ENCODE measurements at regions not wholly inside any gene's neighbourhood (a gene's known extent, or its start where the extent isn't known, plus 50 kb on each side); places are given as distances from the start of the nearest gene placed in this dataset.
"Not testable (repeated sequence)": the region's sequence is repeated elsewhere in the genome, so short reads cannot be mapped to it uniquely, and the experiment has no call there.

GRCh38 chr13:80675442-80675841, 334.5 kb upstream of the SPRY2 start:
- H3K4me3 Mint-ChIP-seq = not testable (repeated sequence)

GRCh38 chr13:80671773-80672172, 330.8 kb upstream of the SPRY2 start:
- Mint-ChIP-seq H3K27me3 (no peaks in the 10 kb centered on the region), H3K4me1 (no peaks in the 10 kb centered on the region), H3K4me3 (no peak overlapping the region), H3K27ac (no peak overlapping the region), H3K36me3 (no peaks in the 10 kb centered on the region), H3K9me3 (peaks cover 6% of the 10 kb centered on the region)
- no peak for DNase-seq (ENCODE audit: low spot score in 2 of 2)
- no peak for ATAC-seq (ENCODE audit: low read depth)

More at GRCh38 chr13:80675442-80675841, 334.5 kb upstream of the SPRY2 start:
- H3K4me1 Mint-ChIP-seq; ATAC-seq (ENCODE audit: low read depth); H3K36me3 Mint-ChIP-seq; H3K27me3 Mint-ChIP-seq; H3K27ac Mint-ChIP-seq; DNase-seq (ENCODE audit: low spot score in 2 of 2): not testable (repeated sequence)
- H3K9me3 Mint-ChIP-seq = peaks cover 12% of the 10 kb centered on the region

GRCh38 chr13:80669112-80669511, 328.2 kb upstream of the SPRY2 start:
- no peaks in the 10 kb centered on the region for H3K27me3 Mint-ChIP-seq
- no peak overlapping the region for H3K27ac Mint-ChIP-seq
- H3K9me3 Mint-ChIP-seq = peaks cover 9% of the 10 kb centered on the region
- H3K36me3 Mint-ChIP-seq = no peaks in the 10 kb centered on the region
- no peaks in the 10 kb centered on the region for H3K4me1 Mint-ChIP-seq
- ATAC-seq (ENCODE audit: low read depth) (no peak), DNase-seq (ENCODE audit: low spot score in 2 of 2) (no peak)
- H3K4me3 Mint-ChIP-seq = no peak overlapping the region

- peaks cover 8% of the 10 kb centered on the region for H3K9me3 Mint-ChIP-seq
- ATAC-seq (ENCODE audit: low read depth) (no peak), DNase-seq (ENCODE audit: low spot score in 2 of 2) (no peak)
- no peaks in the 10 kb centered on the region for H3K4me1 Mint-ChIP-seq
- H3K36me3 Mint-ChIP-seq = no peaks in the 10 kb centered on the region
- no peak overlapping the region for H3K27ac Mint-ChIP-seq
- H3K27me3 Mint-ChIP-seq = no peaks in the 10 kb centered on the region
- no peak overlapping the region for H3K4me3 Mint-ChIP-seq
Observed at GRCh38 chr13:80668452-80668851, 327.5 kb upstream of the SPRY2 start.

GRCh38 chr13:80666782-80667552, 326.0 kb upstream of the SPRY2 start:
- Mint-ChIP-seq H3K36me3 (no peaks in the 10 kb centered on the region), H3K9me3 (peaks cover 4% of the 10 kb centered on the region), H3K27me3 (no peaks in the 10 kb centered on the region), H3K4me1 (no peaks in the 10 kb centered on the region), H3K4me3 (no peak overlapping the region), H3K27ac (no peak overlapping the region)
- no peak for DNase-seq (ENCODE audit: low spot score in 2 of 2)
- no peak for ATAC-seq (ENCODE audit: low read depth)

- ATAC-seq (ENCODE audit: low read depth) (no peak), DNase-seq (ENCODE audit: low spot score in 2 of 2) (no peak)
- no peaks in the 10 kb centered on the region for H3K36me3 Mint-ChIP-seq
- H3K4me3 Mint-ChIP-seq = no peak overlapping the region
- H3K27ac Mint-ChIP-seq = no peak overlapping the region
- peaks cover 3% of the 10 kb centered on the region for H3K9me3 Mint-ChIP-seq
- H3K4me1 Mint-ChIP-seq = no peaks in the 10 kb centered on the region
- H3K27me3 Mint-ChIP-seq = no peaks in the 10 kb centered on the region
Observed at GRCh38 chr13:80665792-80666333, 324.9 kb upstream of the SPRY2 start.

GRCh38 chr13:80664950-80665349, 324.0 kb upstream of the SPRY2 start:
- Mint-ChIP-seq H3K4me1 (no peaks in the 10 kb centered on the region), H3K36me3 (no peaks in the 10 kb centered on the region), H3K27ac (no peak overlapping the region), H3K4me3 (no peak overlapping the region), H3K9me3 (peaks cover 3% of the 10 kb centered on the region), H3K27me3 (no peaks in the 10 kb centered on the region)
- no peak for DNase-seq (ENCODE audit: low spot score in 2 of 2)
- ATAC-seq (ENCODE audit: low read depth) = no peak

- Mint-ChIP-seq H3K9me3 (peaks cover 3% of the 10 kb centered on the region), H3K27ac (no peak overlapping the region), H3K36me3 (no peaks in the 10 kb centered on the region), H3K27me3 (no peaks in the 10 kb centered on the region), H3K4me1 (no peaks in the 10 kb centered on the region), H3K4me3 (no peak overlapping the region)
- no peak for ATAC-seq (ENCODE audit: low read depth)
- no peak for DNase-seq (ENCODE audit: low spot score in 2 of 2)
Observed at GRCh38 chr13:80663788-80664187, 322.9 kb upstream of the SPRY2 start.

GRCh38 chr13:80658705-80659104, 317.8 kb upstream of the SPRY2 start:
- Mint-ChIP-seq H3K27me3 (peaks cover 2% of the 10 kb centered on the region), H3K36me3 (no peaks in the 10 kb centered on the region), H3K27ac (no peak overlapping the region), H3K4me3 (no peak overlapping the region), H3K9me3 (peaks cover 2% of the 10 kb centered on the region), H3K4me1 (peaks cover 2% of the 10 kb centered on the region)
- DNase-seq (ENCODE audit: low spot score in 2 of 2) = no peak
- ATAC-seq (ENCODE audit: low read depth) = no peak

- ATAC-seq (ENCODE audit: low read depth) = no peak
- H3K4me1 Mint-ChIP-seq = peaks cover 2% of the 10 kb centered on the region
- no peaks in the 10 kb centered on the region for H3K36me3 Mint-ChIP-seq
- H3K4me3 Mint-ChIP-seq = no peak overlapping the region
- H3K27ac Mint-ChIP-seq = no peak overlapping the region
- DNase-seq (ENCODE audit: low spot score in 2 of 2) = no peak
- H3K27me3 Mint-ChIP-seq = peaks cover 2% of the 10 kb centered on the region
- H3K9me3 Mint-ChIP-seq = peaks cover 3% of the 10 kb centered on the region
Observed at GRCh38 chr13:80656512-80656904, 315.6 kb upstream of the SPRY2 start.

GRCh38 chr13:80655778-80656511, 315.0 kb upstream of the SPRY2 start:
- Mint-ChIP-seq H3K4me1 (peaks cover 2% of the 10 kb centered on the region), H3K9me3 (peaks cover 3% of the 10 kb centered on the region), H3K36me3 (no peaks in the 10 kb centered on the region), H3K27me3 (peaks cover 2% of the 10 kb centered on the region), H3K27ac (no peak overlapping the region), H3K4me3 (no peak overlapping the region)
- DNase-seq (ENCODE audit: low spot score in 2 of 2) = no peak
- no peak for ATAC-seq (ENCODE audit: low read depth)

- DNase-seq (ENCODE audit: low spot score in 2 of 2) = no peak
- Mint-ChIP-seq H3K9me3 (peaks cover 5% of the 10 kb centered on the region), H3K4me3 (peak overlapping the region; percentile 37), H3K27me3 (peaks cover 2% of the 10 kb centered on the region), H3K27ac (no peak overlapping the region), H3K36me3 (no peaks in the 10 kb centered on the region), H3K4me1 (peaks cover 2% of the 10 kb centered on the region)
- no peak for ATAC-seq (ENCODE audit: low read depth)
Observed at GRCh38 chr13:80654638-80655249, 313.8 kb upstream of the SPRY2 start.

GRCh38 chr13:80649274-80649673, 308.3 kb upstream of the SPRY2 start:
- DNase-seq (ENCODE audit: low spot score in 2 of 2) = no peak
- H3K4me3 Mint-ChIP-seq = no peak overlapping the region
- no peak overlapping the region for H3K27ac Mint-ChIP-seq
- no peak for ATAC-seq (ENCODE audit: low read depth)
- peaks cover 14% of the 10 kb centered on the region for H3K9me3 Mint-ChIP-seq
- H3K27me3 Mint-ChIP-seq = peaks cover 2% of the 10 kb centered on the region
- peaks cover 2% of the 10 kb centered on the region for H3K4me1 Mint-ChIP-seq
- no peaks in the 10 kb centered on the region for H3K36me3 Mint-ChIP-seq

- Mint-ChIP-seq H3K27me3 (no peaks in the 10 kb centered on the region), H3K9me3 (peaks cover 3% of the 10 kb centered on the region), H3K4me3 (no peak overlapping the region), H3K4me1 (no peaks in the 10 kb centered on the region), H3K36me3 (no peaks in the 10 kb centered on the region), H3K27ac (no peak overlapping the region)
- ATAC-seq (ENCODE audit: low read depth) (no peak), DNase-seq (ENCODE audit: low spot score in 2 of 2) (no peak)
Observed at GRCh38 chr13:80642641-80643040, 301.7 kb upstream of the SPRY2 start.

All from memory B cell (primary cell).